Loucy (cell line): ENCODE measurements at regions not wholly inside any gene's neighbourhood (a gene's known extent, or its start where the extent isn't known, plus 50 kb on each side); places are given as distances from the start of the nearest gene placed in this dataset.

ENCODE experiments used
- H2AFZ ChIP-seq: fragments of 200-600 bp; sonication (generic); 2 replicates; pipeline ENCODE4 v1.6.0; 2016; ENCODE audit warnings: antibody characterized with exemption, mild to moderate bottlenecking, low read length, moderate library complexity
- H3F3A ChIP-seq: fragments of 200-600 bp; 2 replicates; pipeline ENCODE4 v1.6.0; 2016; ENCODE audit warnings: antibody characterized with exemption, low read depth, mild to moderate bottlenecking
- H3K27me3 ChIP-seq: fragments of 200-600 bp; sonication (generic); 2 replicates; pipeline ENCODE4 v1.6.1; 2014; ENCODE audit warnings: low read length, mild to moderate bottlenecking; ENCODE audit not compliant: insufficient read depth, poor library complexity, severe bottlenecking
- H3K36me3 ChIP-seq: fragments of 200-600 bp; sonication (generic); 2 replicates; pipeline ENCODE4 v1.6.1; 2016; ENCODE audit warnings: low read length; ENCODE audit not compliant: insufficient read depth
- H3K4me1 ChIP-seq: fragments of 200-600 bp; sonication (generic); 2 replicates; pipeline ENCODE4 v1.5.1; 2014; ENCODE audit warnings: low read length, mild to moderate bottlenecking; ENCODE audit not compliant: insufficient read depth, poor library complexity, severe bottlenecking
- H3K4me2 ChIP-seq: fragments of 200-600 bp; sonication (generic); 2 replicates; pipeline ENCODE4 v1.6.0; 2014; ENCODE audit warnings: antibody characterized with exemption, low read length, low read depth, mild to moderate bottlenecking; ENCODE audit not compliant: poor library complexity, severe bottlenecking
- H3K4me3 ChIP-seq: fragments of 200-600 bp; sonication (generic); 2 replicates; pipeline ENCODE4 v1.5.1; 2014; ENCODE audit warnings: low read length, mild to moderate bottlenecking, mixed read lengths; ENCODE audit not compliant: poor library complexity, severe bottlenecking
- H3K79me2 ChIP-seq: fragments of 200-600 bp; sonication (generic); 2 replicates; pipeline ENCODE4 v1.6.1; 2014; ENCODE audit warnings: low read length; ENCODE audit not compliant: insufficient read depth
- H3K9ac ChIP-seq: fragments of 200-600 bp; sonication (generic); 2 replicates; pipeline ENCODE4 v1.6.0; 2014; ENCODE audit warnings: mild to moderate bottlenecking, low read depth, low read length, moderate library complexity; ENCODE audit not compliant: poor library complexity, severe bottlenecking
- H3K9me2 ChIP-seq: fragments of 200-600 bp; sonication (generic); replicated peaks from 2 replicates; pipeline ENCODE4 v1.6.1; 2016; ENCODE audit warnings: low read depth, low read length, mixed read lengths
- H3K9me3 ChIP-seq: fragments of 200-600 bp; sonication (generic); 2 replicates; pipeline ENCODE4 v1.6.1; 2014; ENCODE audit warnings: mild to moderate bottlenecking, antibody characterized with exemption, low read length, low read depth; ENCODE audit not compliant: insufficient read depth
- H4K20me1 ChIP-seq: fragments of 200-600 bp; sonication (generic); 2 replicates; pipeline ENCODE4 v1.6.0; 2014; ENCODE audit warnings: antibody characterized with exemption, low read length, mild to moderate bottlenecking; ENCODE audit not compliant: insufficient read depth, poor library complexity, severe bottlenecking
- CTCF ChIP-seq: fragments of 200-600 bp; sonication (generic); conservative IDR thresholded peaks from 2 replicates; pipeline ENCODE4 v1.5.1; 2014; ENCODE audit warnings: mild to moderate bottlenecking, antibody characterized with exemption, low read length
- EZH2phosphoT487 ChIP-seq: fragments of 200-600 bp; IDR thresholded peaks from 2 replicates; pipeline ENCODE4 v1.6.1; 2018; ENCODE audit warnings: antibody characterized with exemption, mild to moderate bottlenecking, moderate library complexity, borderline replicate concordance

- Histone ChIP-seq H4K20me1 (no peaks in the 10 kb centered on the region), H3K9ac (no peak overlapping the region), H3K9me2 (no peaks in the 10 kb centered on the region), H3K27me3 (no peaks in the 10 kb centered on the region), H3K4me2 (no peak overlapping the region), H3F3A (no peaks in the 10 kb centered on the region), H3K4me1 (no peaks in the 10 kb centered on the region), H3K36me3 (no peaks in the 10 kb centered on the region), H3K4me3 (no peak overlapping the region), H2AFZ (no peak overlapping the region), H3K79me2 (no peaks in the 10 kb centered on the region), H3K9me3 (no peaks in the 10 kb centered on the region)
- no peak for TF ChIP-seq CTCF
- TF ChIP-seq EZH2phosphoT487: no peak
Observed at GRCh38 chr3:65265942-65266590, 578.3 kb upstream of the ADAMTS9 start.

- H3K9me2 ChIP-seq: no peaks in the 10 kb centered on the region
- H3K9ac ChIP-seq: no peak overlapping the region
- no peaks in the 10 kb centered on the region for H3K4me1 ChIP-seq
- H3K79me2 ChIP-seq: no peaks in the 10 kb centered on the region
- H3K4me3 ChIP-seq: no peak overlapping the region
- H3K4me2 ChIP-seq: no peak overlapping the region
- no peak overlapping the region for H2AFZ ChIP-seq
- no peaks in the 10 kb centered on the region for H4K20me1 ChIP-seq
- no peaks in the 10 kb centered on the region for H3F3A ChIP-seq
- no peaks in the 10 kb centered on the region for H3K9me3 ChIP-seq
- no peaks in the 10 kb centered on the region for H3K36me3 ChIP-seq
- no peaks in the 10 kb centered on the region for H3K27me3 ChIP-seq
- TF ChIP-seq EZH2phosphoT487: no peak
- TF ChIP-seq CTCF: no peak
Observed at GRCh38 chr3:65265511-65265910, 577.7 kb upstream of the ADAMTS9 start.

GRCh38 chr3:65262548-65262947 lies 574.7 kb upstream of the ADAMTS9 start:
- H4K20me1 ChIP-seq: no peaks in the 10 kb centered on the region
- TF ChIP-seq CTCF (no peak), EZH2phosphoT487 (no peak)
- no peaks in the 10 kb centered on the region for H3K9me3 ChIP-seq
- H3K9me2 ChIP-seq: no peaks in the 10 kb centered on the region
- no peak overlapping the region for H3K4me2 ChIP-seq
- H3F3A ChIP-seq: no peaks in the 10 kb centered on the region
- H2AFZ ChIP-seq: no peak overlapping the region
- H3K4me1 ChIP-seq: no peaks in the 10 kb centered on the region
- H3K36me3 ChIP-seq: no peaks in the 10 kb centered on the region
- H3K27me3 ChIP-seq: no peaks in the 10 kb centered on the region
- no peak overlapping the region for H3K4me3 ChIP-seq
- no peak overlapping the region for H3K9ac ChIP-seq
- no peaks in the 10 kb centered on the region for H3K79me2 ChIP-seq
